Suprapubic skin (tissue), 2 donors: ENCODE measurements at regions not wholly inside any gene's neighbourhood (a gene's known extent, or its start where the extent isn't known, plus 50 kb on each side); places are given as distances from the start of the nearest gene placed in this dataset.

ENCODE experiments used
- EP300 ChIP-seq: sonication (generic); formaldehyde crosslinking; IDR thresholded peaks from one replicate; pipeline ENCODE4 v1.6.1; 2017; ENCODE audit warnings: antibody characterized with exemption
- POLR2A ChIP-seq, 2 donors: fragments of 450-650 bp; IDR thresholded peaks; one replicate each; pipeline ENCODE4 v1.6.1; 2017; ENCODE audit warnings: antibody characterized with exemption in 2 of 2, mild to moderate bottlenecking in 2 of 2, moderate library complexity in 2 of 2

GRCh38 chr2:181169503-181169902 lies 189.1 kb downstream of the UBE2E3 start:
- no peak for TF ChIP-seq POLR2A (IDR thresholded peaks at IDR 0.05)
- no peak for TF ChIP-seq EP300
